H9 (cell line): ENCODE measurements at regions not wholly inside any gene's neighbourhood (a gene's known extent, or its start where the extent isn't known, plus 50 kb on each side); places are given as distances from the start of the nearest gene placed in this dataset.

Source experiments
- DNase-seq: peaks from one replicate; pipeline ENCODE4 v3.0.0-alpha.2; 2017
- H2AFZ ChIP-seq: one replicate; pipeline ENCODE4 v1.6.1; 2013; ENCODE audit warnings: mild to moderate bottlenecking, low read length, control low read depth, moderate library complexity
- H2AK5ac ChIP-seq: 2 replicates; pipeline ENCODE4 v1.6.1; 2013; ENCODE audit warnings: low read length, control low read depth, mixed read lengths; ENCODE audit not compliant: insufficient read length
- H2BK120ac ChIP-seq: one replicate; pipeline ENCODE4 v1.6.1; 2013; ENCODE audit warnings: low read depth, mild to moderate bottlenecking, low read length, control low read depth, inconsistent platforms; ENCODE audit not compliant: poor library complexity, severe bottlenecking
- H2BK12ac ChIP-seq: 2 replicates; pipeline ENCODE4 v1.6.1; 2013; ENCODE audit warnings: low read length, control low read depth, mixed read lengths, low read depth; ENCODE audit not compliant: insufficient read length
- H2BK15ac ChIP-seq: 2 replicates; pipeline ENCODE4 v1.6.1; 2013; ENCODE audit warnings: low read depth, low read length, control low read depth
- H2BK20ac ChIP-seq: one replicate; pipeline ENCODE4 v1.6.1; 2013; ENCODE audit warnings: low read depth, mild to moderate bottlenecking, low read length, control low read depth, inconsistent platforms; ENCODE audit not compliant: poor library complexity, severe bottlenecking
- H2BK5ac ChIP-seq: 2 replicates; pipeline ENCODE4 v1.6.1; 2013; ENCODE audit warnings: low read length, control low read depth, mixed read lengths; ENCODE audit not compliant: insufficient read length
- H3K14ac ChIP-seq: 2 replicates; pipeline ENCODE4 v1.6.1; 2013; ENCODE audit warnings: low read length, control low read depth; ENCODE audit not compliant: insufficient read depth
- H3K18ac ChIP-seq: 2 replicates; pipeline ENCODE4 v1.6.1; 2013; ENCODE audit warnings: low read depth, mild to moderate bottlenecking, mixed read lengths, low read length, control low read depth; ENCODE audit not compliant: insufficient read length
- H3K23ac ChIP-seq: 2 replicates; pipeline ENCODE4 v1.6.1; 2013; ENCODE audit warnings: low read length, control low read depth, mixed read lengths, low read depth; ENCODE audit not compliant: insufficient read length
- H3K23me2 ChIP-seq: 2 replicates; pipeline ENCODE4 v1.6.1; 2013; ENCODE audit warnings: low read depth, mild to moderate bottlenecking, mixed read lengths, low read length, control low read depth; ENCODE audit not compliant: insufficient read length, poor library complexity, severe bottlenecking
- H3K27ac ChIP-seq: 2 replicates; pipeline ENCODE4 v1.5.1; 2013; ENCODE audit warnings: low read length, control low read depth, mixed read lengths, low read depth; ENCODE audit not compliant: insufficient read length
- H3K27me3 ChIP-seq: 2 replicates; pipeline ENCODE4 v1.6.1; 2013; ENCODE audit warnings: low read length, control low read depth, inconsistent platforms; ENCODE audit not compliant: insufficient read depth
- H3K4ac ChIP-seq: 2 replicates; pipeline ENCODE4 v1.6.1; 2013; ENCODE audit warnings: low read depth, mild to moderate bottlenecking, control low read depth, inconsistent platforms, low read length, moderate library complexity
- H3K4me1 ChIP-seq: 2 replicates; pipeline ENCODE4 v1.6.1; 2013; ENCODE audit warnings: low read length, control low read depth, inconsistent platforms; ENCODE audit not compliant: insufficient read depth
- H3K4me2 ChIP-seq: 2 replicates; pipeline ENCODE4 v1.6.1; 2013; ENCODE audit warnings: low read length, control low read depth, mixed read lengths; ENCODE audit not compliant: insufficient read length, insufficient read depth
- H3K56ac ChIP-seq: 2 replicates; pipeline ENCODE4 v1.6.1; 2013; ENCODE audit warnings: low read depth, mild to moderate bottlenecking, mixed read lengths, low read length, control low read depth; ENCODE audit not compliant: insufficient read length
- H3K79me1 ChIP-seq: 2 replicates; pipeline ENCODE4 v1.6.1; 2013; ENCODE audit warnings: low read depth, mild to moderate bottlenecking, moderate library complexity, low read length, control low read depth, inconsistent platforms; ENCODE audit not compliant: insufficient read depth, poor library complexity, severe bottlenecking
- H3K79me2 ChIP-seq: 2 replicates; pipeline ENCODE4 v1.6.1; 2013; ENCODE audit warnings: low read length, control low read depth, inconsistent platforms; ENCODE audit not compliant: insufficient read depth
- H3K9ac ChIP-seq: 2 replicates; pipeline ENCODE4 v1.6.1; 2013; ENCODE audit warnings: low read length, control low read depth, mixed read lengths; ENCODE audit not compliant: insufficient read length; ENCODE audit errors: extremely low read depth
- H3K9me3 ChIP-seq: one replicate; pipeline ENCODE4 v1.6.1; 2013; ENCODE audit warnings: low read depth, low read length, inconsistent platforms; ENCODE audit not compliant: control insufficient read depth
- H3T11ph ChIP-seq: one replicate; pipeline ENCODE4 v1.6.1; 2013; ENCODE audit warnings: mild to moderate bottlenecking, low read length, control low read depth, inconsistent platforms
- H4K20me1 ChIP-seq: one replicate; pipeline ENCODE4 v1.6.1; 2013; ENCODE audit not compliant: control insufficient read depth, insufficient read length, insufficient read depth
- H4K5ac ChIP-seq: 2 replicates; pipeline ENCODE4 v1.6.1; 2013; ENCODE audit warnings: low read depth, mild to moderate bottlenecking, mixed read lengths, low read length, control low read depth; ENCODE audit not compliant: insufficient read length
- H4K8ac ChIP-seq: replicated peaks from 2 replicates; pipeline ENCODE4 v1.6.1; 2013; ENCODE audit warnings: low read length, control low read depth, mixed read lengths, low read depth; ENCODE audit not compliant: insufficient read length
- H4K91ac ChIP-seq: 2 replicates; pipeline ENCODE4 v1.6.1; 2013; ENCODE audit warnings: low read depth, mild to moderate bottlenecking, moderate library complexity, mixed read lengths, low read length, control low read depth; ENCODE audit not compliant: insufficient read length
- H3K27ac Mint-ChIP-seq, 3 experiments: 2 replicates in 2 of 3; 3 replicates in 1 of 3; pipeline ENCODE4 v1.8.0; 2020 to 2021; ENCODE audit warnings: mixed read lengths in 3 of 3, mild to moderate bottlenecking in 1 of 3, moderate library complexity in 1 of 3
- H3K27me3 Mint-ChIP-seq: 2 replicates; pipeline ENCODE4 v1.8.0; 2021; ENCODE audit warnings: low read depth, mild to moderate bottlenecking, moderate library complexity, mixed read lengths
- H3K36me3 Mint-ChIP-seq, 3 experiments: 2 replicates in 2 of 3; 3 replicates in 1 of 3; pipeline ENCODE4 v1.8.0; 2020 to 2021; ENCODE audit warnings: low read depth in 3 of 3, mixed read lengths in 3 of 3; ENCODE audit not compliant: insufficient read depth in 1 of 3
- H3K4me1 Mint-ChIP-seq, 2 experiments: 2 replicates each; pipeline ENCODE4 v1.8.0; 2020; ENCODE audit warnings: mixed read lengths in 2 of 2
- H3K4me3 Mint-ChIP-seq, 2 experiments: 2 replicates in 1 of 2; 3 replicates in 1 of 2; pipeline ENCODE4 v1.8.0; 2020 to 2021; ENCODE audit warnings: mild to moderate bottlenecking in 2 of 2, mixed read lengths in 2 of 2, moderate library complexity in 1 of 2
- H3K9me3 Mint-ChIP-seq, 2 experiments: 2 replicates in 1 of 2; 3 replicates in 1 of 2; pipeline ENCODE4 v1.8.0; 2020; ENCODE audit warnings: mild to moderate bottlenecking in 2 of 2, mixed read lengths in 2 of 2, moderate library complexity in 1 of 2
- WGBS: extraction: QIAGEN DNeasy Blood & Tissue Kit; methylation state at CpG from one replicate; pipeline ENCODE4 v1.1.7; 2013; ENCODE audit warnings: missing lambda C conversion rate, low lambda C conversion rate, mixed read lengths; ENCODE audit not compliant: insufficient read length; ENCODE audit errors: extremely low coverage; 5-methylcytosine and 5-hydroxymethylcytosine counted together
- TF ChIP-seq, protein P1 (sequence below): fragments of 200-600 bp; sonication (generic); conservative IDR thresholded peaks from 3 replicates; pipeline ENCODE4 v1.8.0; 2021; ENCODE audit warnings: antibody characterized with exemption, mild to moderate bottlenecking

DNA sequence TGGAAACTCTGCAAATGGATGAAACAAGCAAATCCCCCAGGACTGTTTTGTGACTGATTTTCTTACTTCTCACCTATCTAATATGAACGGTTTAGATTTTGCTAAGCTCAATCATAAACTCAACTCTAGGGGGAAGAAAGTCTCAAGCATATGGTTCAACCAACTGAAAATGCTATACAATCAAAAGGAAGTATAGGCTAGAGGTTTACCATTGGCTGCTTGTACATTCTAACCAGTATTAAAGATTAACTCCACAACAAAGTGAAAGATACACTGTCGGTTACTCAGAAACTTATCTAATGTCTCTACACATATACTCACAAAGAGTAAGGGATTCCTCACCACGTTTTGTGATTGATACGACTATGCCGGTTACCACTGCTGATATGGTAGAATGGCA is 281.8 kb upstream of the SOX5 start:
- no peak overlapping the region for H3K27ac Mint-ChIP-seq
- no peak overlapping the region for H3K4me3 Mint-ChIP-seq
- TF ChIP-seq, protein P1, sequence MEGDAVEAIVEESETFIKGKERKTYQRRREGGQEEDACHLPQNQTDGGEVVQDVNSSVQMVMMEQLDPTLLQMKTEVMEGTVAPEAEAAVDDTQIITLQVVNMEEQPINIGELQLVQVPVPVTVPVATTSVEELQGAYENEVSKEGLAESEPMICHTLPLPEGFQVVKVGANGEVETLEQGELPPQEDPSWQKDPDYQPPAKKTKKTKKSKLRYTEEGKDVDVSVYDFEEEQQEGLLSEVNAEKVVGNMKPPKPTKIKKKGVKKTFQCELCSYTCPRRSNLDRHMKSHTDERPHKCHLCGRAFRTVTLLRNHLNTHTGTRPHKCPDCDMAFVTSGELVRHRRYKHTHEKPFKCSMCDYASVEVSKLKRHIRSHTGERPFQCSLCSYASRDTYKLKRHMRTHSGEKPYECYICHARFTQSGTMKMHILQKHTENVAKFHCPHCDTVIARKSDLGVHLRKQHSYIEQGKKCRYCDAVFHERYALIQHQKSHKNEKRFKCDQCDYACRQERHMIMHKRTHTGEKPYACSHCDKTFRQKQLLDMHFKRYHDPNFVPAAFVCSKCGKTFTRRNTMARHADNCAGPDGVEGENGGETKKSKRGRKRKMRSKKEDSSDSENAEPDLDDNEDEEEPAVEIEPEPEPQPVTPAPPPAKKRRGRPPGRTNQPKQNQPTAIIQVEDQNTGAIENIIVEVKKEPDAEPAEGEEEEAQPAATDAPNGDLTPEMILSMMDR, result no peak

More for the DNA sequence above, 281.8 kb upstream of the SOX5 start:
- Histone ChIP-seq H3K4ac (no peak overlapping the region), H3K27me3 (no peaks in the 10 kb centered on the region), H3T11ph (no peak overlapping the region), H3K79me1 (no peaks in the 10 kb centered on the region), H3K9me3 (no peaks in the 10 kb centered on the region), H2AFZ (no peak overlapping the region), H4K20me1 (no peaks in the 10 kb centered on the region), H2BK120ac (no peak overlapping the region), H3K14ac (no peak overlapping the region), H2BK5ac (no peak overlapping the region), H2AK5ac (no peak overlapping the region), H3K23ac (no peak overlapping the region), H3K4me2 (no peak overlapping the region), H4K5ac (no peak overlapping the region), H4K8ac (no peak overlapping the region), H3K56ac (no peak overlapping the region), H3K4me1 (peaks cover 6% of the 10 kb centered on the region; the same call in 1 of the 2 replicates), H3K79me2 (no peaks in the 10 kb centered on the region), H3K23me2 (no peaks in the 10 kb centered on the region), H3K18ac (no peak overlapping the region), H2BK12ac (no peak overlapping the region), H2BK20ac (no peak overlapping the region), H2BK15ac (no peak overlapping the region), H3K9ac (no peak overlapping the region), H3K27ac (no peak overlapping the region), H4K91ac (no peak overlapping the region)
- no peaks in the 10 kb centered on the region; a peak in 1 of 7 replicates for H3K36me3 Mint-ChIP-seq
- peaks cover 36 to 38% of the 10 kb centered on the region in 2 experiments for H3K4me1 Mint-ChIP-seq
- DNase-seq, result no peak
- no CpG with 5 or more reads among the region's 5 CpGs for WGBS
- H3K27me3 Mint-ChIP-seq, result peaks cover 3% of the 10 kb centered on the region
- H3K9me3 Mint-ChIP-seq, result no peaks in the 10 kb centered on the region
